ENCODE measurements at regions not wholly inside any gene's neighbourhood (a gene's known extent, or its start where the extent isn't known, plus 50 kb on each side); places are given as distances from the start of the nearest gene placed in this dataset.
A peak's percentile ranks its signal among the peaks of the same experiment; 100 is the strongest.
"Not testable (repeated sequence)": the region's sequence is repeated elsewhere in the genome, so short reads cannot be mapped to it uniquely, and the experiment has no call there.

- DNase-seq (ENCODE audit: low spot score): peak; percentile 53
Observed at GRCh38 chr6:27806981-27807440, 105.2 kb downstream of the OR2B2 start.

- no peak for DNase-seq (ENCODE audit: low spot score)
Observed at GRCh38 chr6:27805347-27805746, 106.8 kb downstream of the OR2B2 start.

DNA sequence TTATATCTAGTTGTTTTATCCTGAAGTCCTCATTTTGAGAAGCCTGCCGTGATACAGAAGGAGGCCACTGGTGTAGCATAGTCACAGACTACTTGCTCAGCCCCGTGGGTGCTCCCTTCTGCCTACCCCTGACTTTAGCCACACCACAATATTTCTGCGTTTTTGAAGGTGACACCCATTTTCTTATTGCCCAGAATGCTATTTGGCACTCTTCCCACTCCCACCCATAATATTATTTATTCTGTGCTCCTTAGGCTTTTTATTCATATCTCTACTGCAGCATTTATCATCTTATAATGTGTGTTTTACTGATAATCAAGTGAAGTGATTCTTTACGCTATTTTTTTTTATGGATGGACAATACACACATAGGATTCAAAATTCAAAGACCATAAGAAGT lies 107.3 kb downstream of the OR2B2 start:
- no peak for DNase-seq (ENCODE audit: low spot score)

GRCh38 chr6:27800731-27801373 lies 111.3 kb downstream of the OR2B2 start:
- DNase-seq (ENCODE audit: low spot score): no peak

DNA sequence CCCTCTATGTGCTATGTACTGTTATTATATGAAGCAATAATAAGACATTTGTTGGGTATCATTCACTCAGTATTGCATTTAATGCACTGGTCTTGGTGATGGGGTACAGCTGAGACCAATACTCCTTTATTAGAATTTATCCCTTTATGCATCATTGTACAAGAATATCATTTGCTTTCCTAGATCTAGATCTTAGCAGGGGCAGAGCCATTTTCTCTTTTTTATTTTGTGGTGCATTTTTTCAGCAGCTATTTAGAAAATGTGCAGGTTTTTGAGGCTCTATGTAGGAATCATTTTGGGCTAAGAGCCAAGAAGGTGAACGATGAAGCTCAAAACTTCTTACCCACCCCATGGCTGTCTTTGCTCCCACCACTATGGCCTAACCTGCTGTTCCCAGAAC lies 114.2 kb downstream of the OR2B2 start:
- no peak for DNase-seq (ENCODE audit: low spot score)

DNA sequence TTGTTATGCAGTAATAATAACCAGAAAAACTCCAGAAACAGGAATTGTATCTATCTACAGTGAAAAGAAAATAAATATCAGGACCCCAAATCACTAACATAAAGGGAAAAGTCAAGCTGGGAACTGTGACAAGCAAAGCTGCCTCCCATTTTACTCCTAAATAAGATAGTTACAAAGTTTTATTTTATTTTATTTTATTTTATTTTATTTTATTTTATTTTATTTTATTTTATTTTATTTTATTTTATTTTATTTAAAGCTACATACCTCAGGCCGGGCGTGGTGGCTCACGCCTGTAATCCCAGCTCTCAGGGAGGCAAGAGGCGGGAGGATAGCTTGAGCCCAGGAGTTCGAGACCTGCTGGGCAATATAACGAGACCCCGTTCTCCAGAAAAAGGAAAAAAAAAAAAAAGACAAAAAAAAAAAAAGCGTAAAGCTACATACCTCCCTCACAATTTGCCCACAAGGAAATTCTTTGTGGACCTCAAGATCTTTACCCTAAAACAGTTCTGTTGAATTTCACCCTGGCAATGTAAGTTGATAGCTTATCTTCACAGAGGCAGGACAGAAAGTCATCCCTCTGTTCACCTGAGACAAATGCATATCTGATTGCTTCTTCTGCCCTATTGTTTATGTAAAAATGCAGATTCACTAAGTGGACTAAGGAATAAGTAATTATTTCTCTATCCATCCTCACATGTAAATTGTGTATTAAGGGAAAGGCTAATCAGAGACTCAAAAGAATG lies 115.3 kb downstream of the OR2B2 start:
- not testable (repeated sequence) for DNase-seq (ENCODE audit: low spot score)

GRCh38 chr6:27795697-27796494 lies 116.3 kb downstream of the OR2B2 start:
- DNase-seq (ENCODE audit: low spot score): peak; percentile 82

DNA sequence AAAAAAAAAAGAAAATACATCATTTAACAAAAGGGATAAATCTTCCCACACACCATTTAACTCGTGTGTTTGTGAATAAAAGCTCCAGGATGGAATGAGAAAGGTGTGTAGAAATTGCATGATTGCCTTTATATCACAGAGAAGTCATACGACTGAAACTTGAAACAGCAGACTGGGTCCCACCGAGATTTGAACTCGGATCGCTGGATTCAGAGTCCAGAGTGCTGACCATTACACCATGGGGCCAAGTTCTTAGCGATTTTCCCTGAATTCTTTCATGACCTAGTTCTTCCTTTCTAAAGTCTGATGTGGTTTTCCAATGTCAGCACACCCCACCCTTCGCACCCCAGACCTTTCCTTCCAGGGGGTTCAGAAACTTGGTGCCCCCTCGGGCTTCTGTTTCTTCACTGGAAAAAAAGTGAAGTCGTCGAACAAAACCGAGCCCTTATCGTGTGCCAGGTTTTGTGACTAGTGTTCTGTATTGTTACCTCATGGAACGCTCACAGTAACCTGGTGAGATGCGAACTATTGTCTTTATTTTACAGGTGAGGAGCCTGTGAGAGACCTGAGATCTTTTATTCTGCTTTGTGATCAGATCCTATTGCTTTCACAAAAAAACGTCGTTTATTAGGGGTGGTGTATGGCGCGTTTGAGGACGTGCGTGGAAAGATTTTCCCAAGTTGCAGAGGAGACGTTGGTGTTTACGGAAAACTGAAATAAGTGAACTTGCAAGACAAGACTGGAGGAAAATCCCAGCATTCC lies 120.8 kb downstream of the OR2B2 start:
- peak; percentile 39 for DNase-seq (ENCODE audit: low spot score)

- not testable (repeated sequence) for DNase-seq (ENCODE audit: low spot score)
Observed at GRCh38 chr6:27788376-27788775, 123.8 kb downstream of the OR2B2 start.

DNA sequence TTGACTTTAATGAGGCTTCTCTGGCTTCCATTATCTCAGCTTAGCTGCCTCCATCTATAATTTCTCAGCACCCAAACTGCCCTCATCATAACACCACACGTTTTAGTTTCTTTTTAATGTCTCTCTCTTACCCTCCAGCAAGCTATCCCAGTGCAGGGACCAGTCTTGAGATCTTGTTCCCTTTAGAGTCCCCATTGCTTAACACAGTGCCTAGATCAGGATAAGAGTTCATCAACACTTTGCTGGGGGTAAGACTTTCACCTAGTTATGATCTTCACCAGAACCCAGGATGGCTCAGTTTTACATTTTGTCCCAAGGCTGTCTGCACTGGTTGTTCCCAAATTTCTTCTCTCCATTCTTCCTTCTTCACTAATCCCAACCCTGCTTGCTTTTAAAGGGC lies 126.1 kb downstream of the OR2B2 start:
- no peak for DNase-seq (ENCODE audit: low spot score)

GRCh38 chr6:27785294-27785693 lies 126.9 kb downstream of the OR2B2 start:
- DNase-seq (ENCODE audit: low spot score): no peak

GRCh38 chr6:27782748-27783147 lies 129.4 kb downstream of the OR2B2 start:
- DNase-seq (ENCODE audit: low spot score): no peak

DNA sequence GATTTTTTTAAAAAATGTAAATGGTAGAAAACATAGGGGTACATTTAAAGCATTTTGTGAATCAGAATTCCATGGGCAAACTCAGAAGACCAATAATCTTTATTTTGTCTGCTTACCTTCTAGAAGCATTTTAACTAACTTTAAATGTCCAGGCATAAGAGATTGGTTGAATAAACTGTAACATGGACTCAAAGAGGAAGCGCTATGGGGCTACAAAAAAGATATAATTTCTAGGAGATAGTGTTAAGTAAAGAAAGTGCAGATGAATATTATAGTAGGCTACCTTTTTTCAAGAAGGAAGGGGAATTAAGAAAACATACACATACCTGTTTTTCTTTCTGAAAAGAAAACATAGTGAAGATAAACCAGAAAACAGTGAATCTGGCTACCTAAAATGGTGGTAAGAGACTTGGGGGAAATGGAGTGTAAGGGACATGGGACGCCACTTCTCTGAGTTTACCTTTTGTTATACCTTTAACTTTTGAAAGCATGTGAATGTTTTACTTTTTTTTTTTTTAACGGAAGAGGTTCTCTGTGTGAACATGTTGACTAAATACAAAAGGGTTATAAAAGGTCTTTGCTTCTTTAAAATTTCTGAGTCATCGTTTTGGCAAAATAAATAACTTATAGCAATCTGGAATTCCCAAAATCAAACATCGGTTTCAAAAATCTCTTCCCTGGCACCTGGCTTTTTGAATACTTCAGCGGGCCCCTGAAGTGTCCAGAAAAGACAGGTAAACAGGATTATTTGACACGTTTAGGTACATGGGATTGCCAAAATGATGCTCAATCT lies 133.4 kb downstream of the OR2B2 start:
- no peak for DNase-seq (ENCODE audit: low spot score)

GRCh38 chr6:27777614-27778355 lies 134.4 kb downstream of the OR2B2 start:
- DNase-seq (ENCODE audit: low spot score): no peak

- no peak for DNase-seq (ENCODE audit: low spot score)
Observed at GRCh38 chr6:27777126-27777525, 135.1 kb downstream of the OR2B2 start.

DNA sequence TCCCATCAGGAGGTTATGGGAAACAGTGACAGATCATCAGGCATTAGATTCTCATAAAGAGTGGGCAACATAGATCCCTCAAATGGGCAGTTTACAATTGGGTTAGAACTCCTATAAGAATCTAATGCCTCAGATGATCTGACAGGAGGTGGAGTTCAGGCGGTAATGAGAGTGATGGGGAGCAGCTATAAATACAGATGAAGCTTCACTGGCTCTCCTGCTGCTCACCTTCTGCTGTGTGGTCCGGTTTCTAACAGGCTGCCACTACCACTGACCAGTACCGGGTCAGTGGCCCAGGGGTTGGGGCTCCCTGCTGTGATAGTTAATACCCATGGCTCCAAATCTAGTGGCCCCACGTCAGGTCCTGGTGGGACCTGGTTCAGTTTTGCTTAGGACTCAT lies 135.7 kb downstream of the OR2B2 start:
- DNase-seq (ENCODE audit: low spot score): no peak

DNA sequence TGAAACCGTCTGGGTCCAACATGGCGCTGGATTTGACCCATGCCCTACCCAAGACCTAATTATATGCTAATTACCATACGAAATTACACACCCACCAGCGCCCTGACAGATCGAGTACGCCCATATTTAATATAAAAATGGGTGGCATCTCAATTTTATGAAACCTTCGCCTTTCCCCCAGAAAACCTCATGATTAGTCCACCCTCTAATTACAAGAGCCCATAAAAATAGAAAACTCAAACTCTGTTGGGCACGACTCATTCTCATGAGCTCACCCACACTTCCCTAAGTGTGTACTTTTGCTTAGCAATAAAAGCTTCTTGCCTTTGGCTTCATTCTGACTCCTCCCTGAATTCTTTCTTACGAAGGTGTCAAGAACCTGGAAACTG lies 136.4 kb downstream of the OR2B2 start:
- DNase-seq (ENCODE audit: low spot score): no peak

GRCh38 chr6:27775138-27775795 lies 136.9 kb downstream of the OR2B2 start:
- DNase-seq (ENCODE audit: low spot score): not testable (repeated sequence)

GRCh38 chr6:27774264-27774600 lies 138.0 kb downstream of the OR2B2 start:
- DNase-seq (ENCODE audit: low spot score): not testable (repeated sequence)

Measured in SK-N-DZ (cell line).